GM23248 (cell line): ENCODE measurements at regions not wholly inside any gene's neighbourhood (a gene's known extent, or its start where the extent isn't known, plus 50 kb on each side); places are given as distances from the start of the nearest gene placed in this dataset.

Experiments
- EZH2 ChIP-seq: fragments of 200-600 bp; sonication (generic); IDR thresholded peaks from 2 replicates; pipeline ENCODE4 v1.6.1; 2018; ENCODE audit warnings: antibody characterized with exemption, mild to moderate bottlenecking; ENCODE audit not compliant: insufficient read depth, poor library complexity, severe bottlenecking
- EZH2phosphoT487 ChIP-seq: fragments of 200-600 bp; sonication (generic); IDR thresholded peaks from 2 replicates; pipeline ENCODE4 v1.6.1; 2018; ENCODE audit warnings: antibody characterized with exemption, moderate library complexity, mild to moderate bottlenecking, low read depth; ENCODE audit not compliant: insufficient read depth

DNA sequence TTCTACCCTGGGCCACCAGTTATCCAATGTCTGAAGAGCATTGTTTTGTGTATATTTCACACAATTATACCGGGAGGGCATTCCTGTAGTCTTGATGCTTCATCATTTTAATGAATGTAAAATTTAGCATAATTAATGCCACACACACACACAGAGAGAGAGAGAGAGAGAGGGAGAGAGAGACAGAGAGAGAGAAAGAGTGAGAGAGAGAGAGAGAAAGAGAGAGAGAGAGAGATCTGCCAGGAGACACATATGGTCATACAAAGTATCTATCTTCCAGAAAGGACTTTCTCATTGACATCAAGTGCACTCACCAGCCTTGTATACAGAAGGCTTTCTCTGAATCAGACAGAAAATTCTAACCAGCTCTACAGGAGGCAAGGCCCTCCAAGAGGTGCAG, 72.3 kb downstream of the KLF6 start:
- TF ChIP-seq EZH2 (no peak), EZH2phosphoT487 (no peak)
